NCI-H1436 treated with DMSO at 0.1 percent for 48 hours (cell line): ENCODE measurements at regions not wholly inside any gene's neighbourhood (a gene's known extent, or its start where the extent isn't known, plus 50 kb on each side); places are given as distances from the start of the nearest gene placed in this dataset.
"Not testable (repeated sequence)": the region's sequence is repeated elsewhere in the genome, so short reads cannot be mapped to it uniquely, and the experiment has no call there.

Experiments
- DNase-seq: peaks from one replicate; lab custom pipeline; 2025; lab: John Stamatoyannopoulos, UW

- DNase-seq, result no peak
Observed at GRCh38 chr16:85529489-85530369, 83.4 kb upstream of the GSE1 start.

- DNase-seq, result no peak
Observed at GRCh38 chr16:85530370-85530739, 82.8 kb upstream of the GSE1 start.

DNA sequence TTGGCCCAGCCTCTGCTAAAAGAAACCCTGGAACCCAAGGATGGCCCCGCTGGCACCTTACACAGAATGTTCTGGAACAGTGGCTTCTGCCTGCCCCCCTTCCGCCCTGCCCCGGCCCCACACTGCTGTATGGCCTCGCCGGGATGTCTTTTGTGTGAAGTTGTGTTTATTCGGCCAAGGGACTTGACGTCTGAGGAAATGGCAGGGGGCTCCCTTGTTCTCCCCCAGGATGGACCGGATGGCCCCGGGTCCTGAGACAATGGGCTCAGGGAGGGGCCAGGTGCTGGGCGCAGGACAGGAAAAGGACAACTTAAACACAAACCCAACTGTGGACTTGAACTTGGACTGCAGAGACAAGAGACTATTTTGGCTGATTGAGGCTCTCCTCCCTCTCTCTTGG lies 81.6 kb upstream of the GSE1 start:
- no peak for DNase-seq

GRCh38 chr16:85532147-85532546 lies 81.0 kb upstream of the GSE1 start:
- DNase-seq, result no peak

GRCh38 chr16:85533593-85533992 lies 79.5 kb upstream of the GSE1 start:
- DNase-seq, result not testable (repeated sequence)

DNA sequence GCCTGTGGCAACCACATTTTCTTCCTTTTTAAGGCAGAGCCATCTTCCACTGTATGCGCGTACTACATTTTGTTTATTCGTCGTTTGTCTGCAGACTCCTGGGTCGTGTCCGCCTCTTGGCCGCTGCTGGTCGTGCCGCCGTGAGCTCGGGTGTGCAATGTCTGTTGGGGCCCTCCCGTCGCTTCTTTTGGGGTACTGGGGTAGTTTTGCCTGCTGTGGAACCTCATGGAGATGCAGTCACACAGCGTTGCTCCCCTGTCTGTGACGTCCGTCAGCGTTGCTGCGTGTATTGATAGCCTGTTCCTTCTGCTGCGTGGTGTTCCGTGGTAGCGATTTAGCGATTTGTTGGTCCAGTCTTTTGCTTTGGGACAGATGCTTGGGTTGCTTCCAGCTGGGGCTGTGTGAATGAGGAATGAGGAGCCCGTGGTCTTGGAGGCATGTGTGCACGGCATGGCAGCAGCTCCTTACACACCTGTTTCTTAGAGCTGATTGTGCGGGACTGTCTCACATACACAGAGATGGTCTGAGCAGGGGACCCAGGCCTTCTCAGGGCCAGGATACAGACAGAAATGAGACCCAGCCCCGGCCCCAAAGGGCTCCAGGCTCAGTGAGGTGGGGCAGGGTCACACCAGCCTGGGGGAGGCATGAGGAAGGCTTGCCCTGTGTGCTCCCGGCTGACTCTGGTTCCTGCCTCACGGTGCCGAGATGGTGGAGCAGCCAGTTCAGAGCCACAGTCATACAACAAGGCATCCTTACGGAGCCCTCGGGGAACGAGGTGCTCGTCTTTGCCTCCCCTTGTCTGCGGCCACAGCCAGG lies 78.4 kb upstream of the GSE1 start:
- no peak for DNase-seq

DNA sequence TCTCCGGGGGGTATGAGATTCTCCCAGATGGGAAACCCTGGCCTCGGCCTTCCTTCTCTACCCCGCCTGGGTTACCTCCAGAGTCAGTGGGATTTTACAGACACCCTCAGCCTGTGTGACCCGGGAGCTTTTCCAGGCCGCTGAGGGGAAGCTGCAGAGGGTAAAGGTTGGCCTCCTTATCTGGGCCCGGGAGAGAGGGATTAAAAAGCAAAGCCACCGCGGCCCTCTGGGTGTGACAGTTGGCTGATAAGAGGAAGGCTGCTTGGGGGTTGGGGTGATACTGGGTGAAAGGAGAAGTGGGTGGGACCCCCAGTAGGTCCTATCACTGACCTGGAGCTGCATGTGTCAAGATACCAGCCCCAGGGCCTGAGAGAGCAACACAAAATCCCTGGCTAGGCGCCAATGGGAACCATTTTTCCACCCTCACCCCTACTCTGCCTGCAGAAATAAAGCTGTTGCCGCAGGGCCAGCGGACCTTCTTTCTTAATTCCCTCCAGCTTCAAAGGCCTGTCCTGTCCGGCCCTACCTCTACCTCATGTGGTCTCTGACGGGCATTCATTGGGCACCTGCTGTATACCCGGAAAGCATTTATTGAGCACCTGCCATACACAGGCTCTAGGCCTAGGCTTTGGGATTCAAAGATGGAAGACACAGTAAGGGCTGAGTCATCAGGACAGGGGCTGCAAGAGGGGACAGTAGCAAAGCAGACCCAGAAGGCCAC lies 77.6 kb upstream of the GSE1 start:
- no peak for DNase-seq

DNA sequence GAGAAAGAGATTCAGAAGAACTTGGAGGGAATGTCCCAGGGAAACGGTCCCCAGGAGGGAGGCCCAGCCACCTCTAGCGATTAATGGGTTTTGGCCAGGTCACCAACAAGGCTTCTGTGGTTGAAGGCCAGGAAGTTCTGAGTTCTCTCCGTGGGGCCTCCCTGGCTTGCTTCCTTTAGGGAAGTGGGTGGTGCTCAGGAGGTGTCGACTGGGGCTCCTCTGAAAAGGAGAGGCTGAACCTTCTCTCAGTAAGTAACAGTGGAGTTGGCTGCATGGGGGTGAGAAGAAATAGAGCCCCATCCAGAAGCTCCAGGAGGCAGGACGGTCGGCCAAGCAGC lies 77.1 kb upstream of the GSE1 start:
- no peak for DNase-seq

DNA sequence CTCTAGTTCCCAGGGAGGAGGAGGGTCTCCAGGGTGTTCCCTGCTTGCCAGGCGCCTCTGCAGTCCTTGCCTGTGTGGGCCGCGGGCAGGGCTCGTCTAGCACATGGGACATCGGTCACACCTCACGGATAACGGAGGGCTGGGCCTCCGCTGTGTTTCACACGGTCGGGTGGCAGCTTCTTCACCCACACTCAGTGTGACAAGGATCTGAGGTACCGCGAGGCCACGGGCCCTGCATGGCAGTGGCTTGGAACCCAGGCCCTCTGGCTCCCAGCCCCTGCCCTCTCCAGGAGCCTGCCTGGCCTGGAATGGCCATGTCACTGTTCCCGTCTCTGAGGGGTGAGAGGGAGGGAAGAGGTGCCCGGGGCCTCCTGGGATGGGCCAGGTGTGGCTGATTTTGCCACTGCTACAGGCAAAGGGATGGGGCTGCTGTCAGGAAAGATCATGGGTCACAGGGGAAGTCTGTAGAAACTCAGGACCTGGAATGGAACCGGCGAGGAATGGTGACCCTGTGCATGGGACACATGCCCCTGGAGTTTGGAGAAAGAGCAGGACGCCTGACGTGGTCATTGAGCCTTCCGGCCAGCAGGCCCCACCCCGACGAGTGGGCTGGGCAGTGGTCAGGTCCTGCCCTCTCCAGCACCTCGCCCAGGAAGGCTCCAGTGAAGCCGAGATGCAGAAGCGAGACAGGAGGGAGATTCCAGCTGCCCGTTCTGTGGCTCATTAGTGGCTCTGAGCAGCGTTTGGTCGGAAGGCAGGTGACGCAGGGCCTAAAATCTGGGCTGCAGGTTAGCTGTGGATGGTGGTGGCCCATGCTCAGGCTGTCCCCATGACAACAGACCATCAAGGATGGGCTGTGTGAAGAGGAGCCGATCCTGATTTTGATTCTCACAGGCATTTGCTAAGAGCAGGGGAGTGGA lies 76.5 kb upstream of the GSE1 start:
- DNase-seq, result no peak

- no peak for DNase-seq
Observed at GRCh38 chr16:85537331-85537788, 75.8 kb upstream of the GSE1 start.

- no peak for DNase-seq
Observed at GRCh38 chr16:85537795-85538401, 75.2 kb upstream of the GSE1 start.

- no peak for DNase-seq
Observed at GRCh38 chr16:85539084-85539483, 74.0 kb upstream of the GSE1 start.

DNA sequence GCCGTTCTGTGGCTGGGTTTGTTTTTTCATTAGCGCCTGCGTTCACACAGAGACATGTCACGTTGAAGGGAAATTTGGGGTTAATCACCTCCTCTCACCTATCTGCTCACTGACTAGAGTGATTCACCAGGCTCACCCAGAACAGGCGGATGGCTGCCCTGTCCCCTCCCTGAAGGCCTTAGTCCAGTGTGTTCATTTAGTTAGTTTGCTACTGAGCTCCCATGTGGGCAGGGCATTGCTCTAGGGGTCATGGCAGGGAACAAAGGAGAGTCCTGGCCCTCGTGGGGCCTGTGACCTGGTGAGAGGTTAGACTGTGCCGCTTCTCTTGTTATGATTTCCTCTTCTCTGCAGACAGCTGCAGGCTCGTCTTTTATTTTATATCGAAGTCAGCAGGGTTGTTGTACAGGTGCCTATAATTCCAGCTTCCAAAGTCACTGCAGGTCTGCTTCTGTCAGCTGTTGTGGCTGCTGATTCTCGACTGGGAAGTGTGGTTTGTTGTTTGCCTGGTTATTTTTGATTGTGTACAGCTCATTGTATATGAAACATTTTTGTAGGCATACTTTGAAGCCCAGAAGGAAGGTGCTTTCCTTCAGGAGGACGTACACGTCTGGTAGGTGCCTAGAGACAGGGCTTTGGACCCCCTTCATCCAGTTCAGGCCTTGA lies 73.4 kb upstream of the GSE1 start:
- no peak for DNase-seq

DNA sequence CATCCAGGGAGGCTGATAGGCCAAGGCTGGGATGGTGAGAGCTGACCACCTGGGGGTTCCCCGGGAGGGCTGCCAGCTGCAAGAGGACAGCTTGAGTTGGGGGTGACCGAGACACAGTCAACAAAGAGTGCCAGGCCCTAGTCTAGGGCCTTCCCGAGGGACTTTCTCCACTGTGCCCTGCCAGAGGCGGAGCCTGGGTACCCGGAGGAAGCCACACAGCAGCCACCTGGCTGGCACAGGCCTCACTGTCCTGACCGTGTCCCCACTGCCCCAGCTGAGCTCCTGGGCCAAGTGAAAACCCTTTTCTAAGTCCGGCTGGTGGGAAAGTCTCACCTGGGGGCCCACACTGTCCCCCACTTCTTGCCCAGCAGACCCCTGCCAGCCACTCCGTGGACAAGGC lies 71.9 kb upstream of the GSE1 start:
- DNase-seq, result no peak

- DNase-seq, result no peak
Observed at GRCh38 chr16:85541619-85541979, 71.5 kb upstream of the GSE1 start.

DNA sequence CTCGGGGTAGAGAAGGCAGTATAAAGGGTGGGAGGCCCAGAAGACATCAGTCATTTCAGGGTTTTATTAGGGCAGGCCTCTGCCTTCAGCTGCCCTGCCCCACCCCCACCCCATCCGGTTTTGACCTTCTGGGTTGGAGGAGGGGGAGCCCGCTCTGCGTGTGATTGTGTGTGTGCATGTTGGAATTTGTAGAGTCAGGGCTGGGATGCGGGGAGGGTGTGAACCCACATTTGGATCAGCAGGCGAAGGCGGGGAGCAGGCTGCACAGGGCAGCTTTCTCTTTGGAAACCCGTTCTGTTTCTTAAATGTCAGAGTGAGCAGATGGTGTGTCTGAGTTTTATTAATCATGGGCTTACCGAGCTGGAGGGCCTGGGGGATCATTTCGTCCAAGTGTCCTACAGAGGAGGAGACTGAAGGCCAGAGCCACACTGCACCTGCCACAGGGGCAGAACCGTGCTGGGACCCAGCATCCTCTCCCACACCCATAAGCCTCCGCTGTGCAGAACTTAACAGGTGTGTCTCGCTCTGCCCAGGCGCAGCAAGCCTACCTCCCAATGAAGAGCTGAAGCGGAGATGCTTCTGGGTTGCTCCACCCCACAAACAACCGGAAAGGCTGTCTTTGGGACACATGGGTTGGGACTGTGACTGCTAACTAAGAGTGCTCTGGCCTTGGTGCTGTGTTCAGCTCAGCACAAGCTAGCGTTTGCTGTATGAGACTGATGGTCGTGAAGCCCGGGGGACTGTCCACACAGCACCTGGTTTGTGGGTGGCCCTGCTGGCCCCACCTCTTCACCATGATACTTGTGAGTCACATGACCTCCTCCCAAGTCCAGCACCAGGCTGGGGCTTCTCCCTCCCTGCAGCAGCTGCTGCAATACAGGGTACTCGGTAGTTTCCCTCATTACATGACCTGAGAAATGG lies 70.9 kb upstream of the GSE1 start:
- no peak for DNase-seq

GRCh38 chr16:85543536-85543935 lies 69.6 kb upstream of the GSE1 start:
- DNase-seq, result no peak

GRCh38 chr16:85544016-85544415 lies 69.1 kb upstream of the GSE1 start:
- DNase-seq, result no peak

DNA sequence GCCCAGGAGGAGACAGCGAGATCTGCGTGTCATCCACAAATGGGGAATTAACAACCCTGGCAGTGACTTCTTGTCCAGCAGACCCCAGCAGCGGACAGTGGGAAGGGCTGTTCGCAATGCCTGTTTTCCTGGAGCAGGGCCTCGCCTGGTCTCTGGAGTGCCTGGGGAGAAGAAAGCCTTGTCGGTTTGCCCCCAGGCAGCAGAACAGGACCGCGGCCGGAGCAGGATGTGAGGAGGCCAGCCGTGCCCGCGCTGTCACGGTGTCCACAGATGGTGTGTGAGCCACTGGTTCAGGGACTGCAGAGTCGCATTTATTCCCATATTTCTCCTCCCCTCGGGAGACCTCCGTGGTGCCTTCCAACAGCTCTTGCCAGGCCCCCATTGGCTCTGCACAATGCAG lies 68.5 kb upstream of the GSE1 start:
- DNase-seq, result no peak
